Heart left ventricle (tissue), 13 donors: ENCODE measurements at regions not wholly inside any gene's neighbourhood (a gene's known extent, or its start where the extent isn't known, plus 50 kb on each side); places are given as distances from the start of the nearest gene placed in this dataset.
"Not testable (repeated sequence)": the region's sequence is repeated elsewhere in the genome, so short reads cannot be mapped to it uniquely, and the experiment has no call there.

Experiments used
- POLR2A ChIP-seq, 2 donors: fragments of 450-650 bp; IDR thresholded peaks; one replicate each; pipeline ENCODE4 v1.6.1; 2017; ENCODE audit warnings: antibody characterized with exemption in 2 of 2, mild to moderate bottlenecking in 2 of 2, moderate library complexity in 2 of 2
- TF ChIP-seq, protein P1 (sequence below), 12 donors: fragments of 200-600 bp; sonication (generic) in 4 of 12; IDR thresholded peaks; one replicate each; pipeline versions ENCODE4 v1.5.0 to v1.8.0; 2018 to 2022; ENCODE audit warnings: antibody characterized with exemption in 12 of 12, mild to moderate bottlenecking in 5 of 12
- donor health status: ischemic (EF 13 %, LVEDD 7.1; RV severe dilation, severe dysfunction).
- donor health status: DM: no; HTN: yes; CAD: no.
- donor health status: DM: no; HTN: no; CAD: no.
- donor health status: ischemic (EF 25% LVEDD 6.9; RV normal size, moderate dysfunction).
- donor health status: ischemic (EF 25% LVEDD 5.7; RV mildly dilated, moderate dysfunction).
- donor health status: ischemic (EF 35%, LVEDD 5.7; RV mildly dilated, moderate dysfunction).
- donor health status: nonischemic (EF 11% LVEDD 7.7; RV severe dilation, severe dysfunction).
- donor health status: DM: yes; HTN: yes; CAD: no.
- donor health status: PGD.
- donor health status: ischemic (EF 29% LVEDD 5.4; RV normal size, mild dysfunction).
- donor health status: nonischemic (EF 23%, LVEDD 6.1; RV moderate dilation, normal function).

DNA sequence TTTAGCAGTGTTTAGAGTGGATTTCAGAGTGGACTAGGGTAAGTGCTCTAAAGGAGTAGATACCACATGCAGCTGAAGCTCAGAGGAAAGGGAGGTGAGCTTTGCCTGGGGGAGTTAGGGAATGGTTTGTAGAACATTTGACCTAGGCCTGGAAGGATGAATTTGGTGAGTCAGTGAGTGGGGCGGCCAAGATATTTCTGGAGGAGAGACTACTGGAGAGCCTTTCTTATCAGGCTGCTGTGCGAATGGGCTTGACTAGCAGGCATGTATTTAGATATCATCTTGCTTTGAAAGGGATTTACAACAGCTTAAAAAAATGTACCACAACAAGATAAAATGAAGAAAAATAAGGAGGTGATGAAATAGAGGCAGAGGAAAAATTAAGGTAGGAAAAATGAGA lies 77.8 kb upstream of the ROPN1 start:
- TF ChIP-seq, protein P1, sequence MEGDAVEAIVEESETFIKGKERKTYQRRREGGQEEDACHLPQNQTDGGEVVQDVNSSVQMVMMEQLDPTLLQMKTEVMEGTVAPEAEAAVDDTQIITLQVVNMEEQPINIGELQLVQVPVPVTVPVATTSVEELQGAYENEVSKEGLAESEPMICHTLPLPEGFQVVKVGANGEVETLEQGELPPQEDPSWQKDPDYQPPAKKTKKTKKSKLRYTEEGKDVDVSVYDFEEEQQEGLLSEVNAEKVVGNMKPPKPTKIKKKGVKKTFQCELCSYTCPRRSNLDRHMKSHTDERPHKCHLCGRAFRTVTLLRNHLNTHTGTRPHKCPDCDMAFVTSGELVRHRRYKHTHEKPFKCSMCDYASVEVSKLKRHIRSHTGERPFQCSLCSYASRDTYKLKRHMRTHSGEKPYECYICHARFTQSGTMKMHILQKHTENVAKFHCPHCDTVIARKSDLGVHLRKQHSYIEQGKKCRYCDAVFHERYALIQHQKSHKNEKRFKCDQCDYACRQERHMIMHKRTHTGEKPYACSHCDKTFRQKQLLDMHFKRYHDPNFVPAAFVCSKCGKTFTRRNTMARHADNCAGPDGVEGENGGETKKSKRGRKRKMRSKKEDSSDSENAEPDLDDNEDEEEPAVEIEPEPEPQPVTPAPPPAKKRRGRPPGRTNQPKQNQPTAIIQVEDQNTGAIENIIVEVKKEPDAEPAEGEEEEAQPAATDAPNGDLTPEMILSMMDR (IDR thresholded peaks at IDR 0.05) = not testable (repeated sequence)
- not testable (repeated sequence) for TF ChIP-seq POLR2A (IDR thresholded peaks at IDR 0.05)
